HG03159 (cell line): ENCODE measurements at regions not wholly inside any gene's neighbourhood (a gene's known extent, or its start where the extent isn't known, plus 50 kb on each side); places are given as distances from the start of the nearest gene placed in this dataset.

Experiments used
- ATAC-seq: cut with Tn5 transposase; IDR thresholded peaks from one replicate; pipeline ENCODE4 v1.9.1; 2021; ENCODE audit warnings: mild to moderate bottlenecking, moderate library complexity; ENCODE audit not compliant: unreplicated experiment

DNA sequence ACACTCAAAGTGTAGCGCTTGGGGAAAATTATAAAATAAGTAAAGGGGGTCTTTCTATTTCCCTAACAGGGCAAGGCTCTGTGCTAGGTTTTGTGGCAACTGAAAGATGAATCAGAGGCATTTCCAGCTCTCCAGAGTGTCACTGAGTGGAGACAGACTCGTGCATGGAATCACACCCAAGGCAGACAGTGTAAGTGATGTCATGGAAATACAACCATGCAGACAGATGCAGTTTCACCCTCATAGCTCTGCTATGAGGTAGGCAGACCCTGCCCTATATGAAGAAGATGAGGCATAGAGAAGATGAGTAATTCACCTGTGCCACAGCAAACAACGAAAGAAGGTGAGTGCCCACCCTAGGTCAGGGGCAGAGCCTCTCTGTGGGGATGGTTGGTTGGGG is 57.2 kb upstream of the PITRM1 start:
- ATAC-seq = no peak

DNA sequence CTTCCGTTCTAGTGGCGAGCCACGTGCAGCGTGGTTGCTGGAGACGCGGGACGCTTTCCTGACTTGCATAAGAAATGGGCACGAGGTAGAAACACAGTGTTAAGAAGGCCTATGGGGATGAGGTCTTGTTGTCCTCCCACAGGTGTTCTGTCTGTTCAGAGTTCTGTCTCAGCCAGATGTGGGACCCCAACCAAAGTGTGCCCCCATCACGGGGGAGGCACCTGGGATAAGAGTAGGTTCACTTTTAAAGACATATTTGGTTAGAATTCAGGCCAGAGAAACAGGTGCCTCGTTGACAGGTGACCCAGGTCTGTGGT is 56.0 kb upstream of the PITRM1 start:
- ATAC-seq = no peak

DNA sequence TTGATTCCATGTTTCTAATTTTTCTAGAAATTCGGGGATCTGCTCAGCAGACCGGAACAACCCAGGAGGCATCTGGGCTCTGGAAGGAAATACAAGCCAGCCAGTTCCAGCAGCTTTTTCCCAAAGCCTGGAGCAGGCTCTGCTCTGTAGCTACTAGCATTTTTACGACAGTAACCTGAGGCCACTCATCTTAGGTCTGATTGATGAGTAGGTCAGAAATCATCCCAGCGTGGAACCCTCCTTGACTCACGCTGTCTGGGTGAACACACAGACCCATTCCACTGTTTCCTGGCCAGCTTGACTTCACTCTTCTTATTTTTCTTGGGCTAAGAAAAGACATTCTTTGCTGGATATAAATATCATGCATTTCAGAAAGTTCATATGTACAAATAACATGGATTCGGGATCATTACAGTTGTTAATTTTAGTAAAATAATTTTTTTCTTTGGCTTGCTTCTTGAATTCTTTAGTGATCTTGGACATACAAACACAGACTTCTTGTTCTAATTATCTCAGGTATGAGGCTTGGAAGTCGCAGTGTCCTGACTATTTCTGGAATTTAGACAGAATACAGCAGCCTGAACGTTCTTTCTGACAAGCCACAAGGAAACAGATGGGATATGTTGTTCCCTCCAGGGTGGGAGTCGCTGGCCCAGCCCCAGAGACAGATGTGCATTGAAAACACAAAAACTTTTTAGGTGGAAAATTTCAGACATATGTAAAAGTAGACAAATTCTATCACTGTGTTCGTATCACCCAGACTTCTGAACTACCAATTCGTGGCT is 54.6 kb upstream of the PITRM1 start:
- no peak for ATAC-seq

DNA sequence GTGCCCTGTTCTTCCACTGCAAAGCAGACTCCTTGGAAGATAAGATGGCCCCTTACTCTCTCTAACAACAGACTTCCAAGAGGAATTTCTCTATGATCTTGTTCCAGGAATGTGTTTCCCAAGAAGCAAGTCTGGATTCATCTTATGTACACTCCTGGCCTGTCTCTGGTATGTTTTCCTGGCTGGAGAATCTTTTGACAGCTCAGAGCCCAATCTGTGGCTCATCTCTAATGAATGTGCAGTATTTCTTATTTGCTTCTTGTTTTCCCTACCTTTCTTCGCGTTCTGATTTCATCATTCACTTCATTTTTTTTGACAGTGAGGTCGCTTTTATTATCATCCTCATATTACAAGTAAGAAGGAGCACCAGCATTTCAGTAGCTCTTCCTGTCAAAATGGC is 53.0 kb upstream of the PITRM1 start:
- ATAC-seq = no peak

DNA sequence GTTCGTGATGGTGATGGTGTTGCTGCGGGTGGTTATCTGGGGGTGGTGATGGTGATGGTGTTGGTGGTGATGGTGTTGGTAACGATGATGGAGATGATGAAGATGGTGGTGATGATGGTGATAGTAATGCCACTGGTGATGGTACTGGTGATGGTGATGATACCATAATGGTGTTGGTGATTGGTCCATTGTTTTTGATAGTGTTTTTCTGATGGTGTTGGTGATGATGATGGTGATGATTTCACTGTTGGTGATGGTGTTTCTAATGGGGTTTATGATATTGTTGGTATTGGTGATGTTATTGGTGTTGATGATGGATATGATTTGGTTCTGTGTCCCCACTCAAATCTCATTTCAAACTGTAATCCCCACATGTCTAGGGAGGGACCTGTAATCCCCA is 51.7 kb upstream of the PITRM1 start:
- no peak for ATAC-seq

DNA sequence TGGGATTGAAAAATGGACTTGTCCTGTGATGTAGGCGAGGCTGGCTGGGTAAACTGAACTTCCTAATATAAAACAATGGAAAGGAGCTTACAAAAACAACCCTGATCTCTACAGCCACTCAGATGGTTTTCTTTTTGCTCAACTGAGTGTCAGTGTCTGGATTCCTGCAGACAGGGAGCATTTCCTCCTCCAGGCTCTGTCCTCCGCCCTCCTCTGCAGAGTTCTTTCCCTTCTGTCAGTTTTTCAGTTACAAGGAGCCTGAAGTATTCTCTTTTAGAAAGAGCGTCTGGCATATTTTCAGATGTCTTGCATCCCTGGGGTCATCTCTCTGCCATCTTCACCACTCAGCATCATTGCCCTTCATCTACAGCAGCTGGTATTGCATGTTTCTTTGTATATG is 50.0 kb upstream of the PITRM1 start:
- ATAC-seq = no peak
